LNCAP (cell line): ENCODE measurements at regions not wholly inside any gene's neighbourhood (a gene's known extent, or its start where the extent isn't known, plus 50 kb on each side); places are given as distances from the start of the nearest gene placed in this dataset.

Source experiments
- TF ChIP-seq, protein P1 (sequence below): fragments of 450-650 bp; IDR thresholded peaks from 2 replicates; pipeline ENCODE4 v1.5.1; 2017; ENCODE audit warnings: mild to moderate bottlenecking

DNA sequence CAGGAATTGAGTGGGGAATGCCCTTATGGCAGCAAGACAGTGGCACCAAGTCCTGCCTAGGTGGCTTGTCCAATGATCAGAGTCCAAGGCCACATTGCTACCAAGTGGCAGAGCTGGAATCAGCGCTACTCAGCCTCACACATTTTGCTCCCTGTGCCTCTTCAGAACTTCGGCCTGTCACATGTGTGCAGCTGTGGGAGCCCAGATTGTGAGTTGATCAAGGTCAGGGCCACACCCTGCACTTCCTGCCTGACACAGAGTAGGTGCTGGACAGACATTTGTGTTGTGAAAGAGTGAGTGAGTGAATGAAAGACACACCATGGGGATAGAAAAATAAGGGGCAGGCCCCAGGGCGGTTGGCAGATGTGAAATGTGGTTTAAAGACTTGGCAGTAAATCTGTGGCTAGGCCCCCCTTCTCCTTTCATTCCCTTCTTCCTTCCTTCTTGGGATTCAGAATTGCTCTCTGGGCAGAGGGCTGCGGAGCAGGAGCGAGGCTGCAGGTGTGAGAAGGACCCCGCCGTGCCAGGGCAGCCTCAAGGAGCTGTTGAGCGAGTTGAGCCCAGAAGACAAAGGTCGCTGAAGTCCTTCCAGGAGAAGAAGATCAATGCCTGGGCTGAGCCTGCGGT, 83.5 kb downstream of the SLC25A47 start:
- TF ChIP-seq, protein P1, sequence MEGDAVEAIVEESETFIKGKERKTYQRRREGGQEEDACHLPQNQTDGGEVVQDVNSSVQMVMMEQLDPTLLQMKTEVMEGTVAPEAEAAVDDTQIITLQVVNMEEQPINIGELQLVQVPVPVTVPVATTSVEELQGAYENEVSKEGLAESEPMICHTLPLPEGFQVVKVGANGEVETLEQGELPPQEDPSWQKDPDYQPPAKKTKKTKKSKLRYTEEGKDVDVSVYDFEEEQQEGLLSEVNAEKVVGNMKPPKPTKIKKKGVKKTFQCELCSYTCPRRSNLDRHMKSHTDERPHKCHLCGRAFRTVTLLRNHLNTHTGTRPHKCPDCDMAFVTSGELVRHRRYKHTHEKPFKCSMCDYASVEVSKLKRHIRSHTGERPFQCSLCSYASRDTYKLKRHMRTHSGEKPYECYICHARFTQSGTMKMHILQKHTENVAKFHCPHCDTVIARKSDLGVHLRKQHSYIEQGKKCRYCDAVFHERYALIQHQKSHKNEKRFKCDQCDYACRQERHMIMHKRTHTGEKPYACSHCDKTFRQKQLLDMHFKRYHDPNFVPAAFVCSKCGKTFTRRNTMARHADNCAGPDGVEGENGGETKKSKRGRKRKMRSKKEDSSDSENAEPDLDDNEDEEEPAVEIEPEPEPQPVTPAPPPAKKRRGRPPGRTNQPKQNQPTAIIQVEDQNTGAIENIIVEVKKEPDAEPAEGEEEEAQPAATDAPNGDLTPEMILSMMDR: no peak

DNA sequence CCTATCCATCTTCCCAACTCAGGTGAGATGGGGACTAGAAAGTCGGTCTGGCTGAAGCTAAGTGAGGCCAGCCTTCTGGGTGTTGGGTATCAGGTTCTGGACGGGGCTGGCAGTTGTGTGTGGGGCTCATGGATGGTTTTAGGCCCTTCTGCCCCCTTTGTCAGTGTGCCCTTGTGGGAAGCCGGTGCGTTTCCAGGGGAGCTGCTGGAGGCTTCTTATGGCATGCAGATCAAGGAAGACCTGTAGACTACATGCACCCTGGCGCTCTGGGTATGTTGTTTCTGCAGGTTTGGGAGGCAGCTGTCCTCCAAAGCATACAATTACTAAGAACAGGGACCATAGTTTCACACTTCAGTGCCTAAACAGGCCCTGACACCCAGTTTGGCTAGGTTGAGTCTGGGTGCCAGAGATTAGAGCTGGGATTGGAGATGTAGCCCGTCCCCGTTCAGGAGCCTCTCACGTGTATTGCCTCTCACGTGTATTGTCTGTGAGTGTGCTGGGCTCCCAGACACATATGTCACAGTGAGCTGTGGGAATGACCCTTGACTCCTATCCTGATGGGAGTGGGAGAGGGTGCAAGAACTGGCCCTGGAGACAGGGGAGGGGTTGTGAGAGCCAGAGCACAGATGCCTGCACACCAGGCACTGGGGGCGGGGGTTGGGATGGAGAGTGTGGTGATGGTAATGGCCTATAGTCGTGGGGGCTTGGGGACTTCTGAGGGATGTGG, 84.4 kb downstream of the SLC25A47 start:
- TF ChIP-seq, protein P1: no peak

DNA sequence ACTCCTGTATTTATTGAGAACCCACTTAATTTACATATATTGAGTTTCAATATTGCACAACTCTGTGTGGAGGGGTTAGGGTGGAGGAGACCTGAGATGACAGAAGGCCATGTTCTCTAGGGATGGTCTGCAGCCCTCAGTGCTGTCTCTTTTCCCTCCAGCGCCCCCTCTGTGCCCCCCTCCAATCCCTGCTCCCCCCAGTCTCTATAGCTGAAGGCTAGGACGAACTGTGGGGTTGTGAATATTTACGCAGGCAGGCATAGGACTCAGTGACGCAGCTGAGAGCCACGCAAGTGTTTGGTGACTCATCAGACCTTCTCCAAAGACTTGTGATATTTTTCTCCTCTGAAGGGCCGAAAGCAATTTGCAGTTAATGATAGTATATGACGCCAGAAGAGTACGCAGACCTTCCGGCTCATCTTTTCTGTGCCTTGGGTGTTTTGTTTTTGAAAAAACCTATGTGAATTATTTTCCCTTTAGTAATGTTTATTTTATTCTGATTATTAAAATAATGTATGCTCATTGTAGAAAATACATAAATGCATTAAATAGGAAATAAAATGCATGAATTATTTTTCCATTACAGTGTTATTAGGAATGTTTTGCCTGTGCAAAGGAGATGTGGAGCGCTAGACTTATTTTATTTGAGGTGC, 85.3 kb downstream of the SLC25A47 start:
- TF ChIP-seq, protein P1: no peak

DNA sequence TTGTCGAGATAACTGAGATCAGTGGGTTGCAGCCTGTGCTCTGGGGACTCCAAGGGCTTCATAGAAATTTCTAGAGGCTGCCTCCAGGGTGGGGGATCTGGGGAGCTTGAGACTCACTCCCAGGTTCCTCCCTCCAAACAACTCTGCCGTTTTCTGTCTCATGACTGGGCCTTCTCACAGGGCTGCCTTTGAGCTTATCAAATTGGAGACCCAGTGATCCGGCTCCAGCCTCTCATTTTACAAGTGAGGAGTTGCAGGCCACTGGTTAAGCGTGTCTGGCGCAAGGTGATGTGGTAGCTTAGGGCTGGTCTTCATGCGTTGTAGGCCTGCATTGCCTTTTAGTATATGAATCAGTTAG, 85.8 kb downstream of the SLC25A47 start:
- TF ChIP-seq, protein P1: no peak

DNA sequence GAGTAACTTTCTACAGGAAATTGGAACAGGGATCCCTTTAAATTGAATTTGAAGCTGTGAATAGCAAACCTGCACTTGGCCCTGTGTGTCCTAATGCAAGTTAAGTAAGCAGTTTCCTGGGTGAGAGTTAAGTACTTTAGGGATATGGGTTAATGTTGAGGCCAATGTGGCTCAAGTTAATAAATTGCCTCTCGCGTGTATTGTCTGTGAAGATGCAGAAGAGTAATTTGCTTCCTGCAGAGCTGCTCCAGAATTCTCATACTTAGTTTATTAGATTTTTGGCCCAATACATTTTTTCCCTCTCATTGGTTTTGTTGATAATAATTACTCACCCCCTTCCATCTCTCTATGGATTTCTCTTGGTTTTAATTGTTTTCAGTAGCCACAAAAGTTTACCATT, 86.5 kb downstream of the SLC25A47 start:
- TF ChIP-seq, protein P1: no peak

DNA sequence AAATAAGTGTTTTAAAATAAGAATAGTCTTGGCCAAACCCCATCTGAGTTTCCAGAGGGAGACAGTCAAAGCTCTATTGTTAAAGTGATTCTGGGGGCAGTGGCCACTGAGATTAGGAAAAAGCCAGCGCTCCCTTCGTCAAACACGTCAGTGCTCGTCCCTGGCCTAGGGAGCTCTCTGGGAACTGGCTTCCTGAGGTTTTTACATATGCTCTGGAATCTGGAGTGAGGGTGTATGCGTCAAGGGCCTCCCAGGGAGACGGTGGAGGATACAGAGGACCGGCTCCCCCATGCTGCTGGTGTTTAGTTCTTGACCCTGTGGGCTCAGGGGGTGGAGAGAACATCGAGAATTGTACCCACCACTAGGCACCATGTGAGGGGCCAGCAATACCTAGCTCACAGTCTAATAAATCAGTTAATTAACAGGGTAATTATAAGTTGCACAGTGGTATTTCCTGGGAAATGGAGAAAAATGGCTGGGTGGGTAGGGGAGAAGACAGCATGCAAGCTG, 87.0 kb downstream of the SLC25A47 start:
- TF ChIP-seq, protein P1: no peak

DNA sequence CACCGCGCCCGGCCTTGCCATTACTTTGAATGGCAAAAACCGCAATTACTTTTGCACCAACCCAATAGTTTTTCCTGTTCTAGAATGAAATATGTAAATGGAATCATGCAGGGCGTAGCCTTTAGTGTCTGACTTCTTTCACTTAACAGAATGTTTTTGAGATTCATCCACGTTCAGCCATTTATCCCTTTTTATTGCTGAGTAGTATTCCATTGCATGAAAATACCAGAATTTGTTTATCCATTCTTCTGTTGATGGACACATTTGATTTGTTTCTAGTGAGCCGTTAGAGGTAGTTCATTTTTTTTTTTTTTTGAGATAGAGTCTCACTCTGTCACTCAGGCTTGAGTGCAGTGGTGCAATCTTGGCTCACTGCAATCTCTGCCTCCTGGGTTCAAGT, 90.6 kb downstream of the SLC25A47 start:
- TF ChIP-seq, protein P1: no peak
